ENCODE measurements at regions not wholly inside any gene's neighbourhood (a gene's known extent, or its start where the extent isn't known, plus 50 kb on each side); places are given as distances from the start of the nearest gene placed in this dataset.

DNA sequence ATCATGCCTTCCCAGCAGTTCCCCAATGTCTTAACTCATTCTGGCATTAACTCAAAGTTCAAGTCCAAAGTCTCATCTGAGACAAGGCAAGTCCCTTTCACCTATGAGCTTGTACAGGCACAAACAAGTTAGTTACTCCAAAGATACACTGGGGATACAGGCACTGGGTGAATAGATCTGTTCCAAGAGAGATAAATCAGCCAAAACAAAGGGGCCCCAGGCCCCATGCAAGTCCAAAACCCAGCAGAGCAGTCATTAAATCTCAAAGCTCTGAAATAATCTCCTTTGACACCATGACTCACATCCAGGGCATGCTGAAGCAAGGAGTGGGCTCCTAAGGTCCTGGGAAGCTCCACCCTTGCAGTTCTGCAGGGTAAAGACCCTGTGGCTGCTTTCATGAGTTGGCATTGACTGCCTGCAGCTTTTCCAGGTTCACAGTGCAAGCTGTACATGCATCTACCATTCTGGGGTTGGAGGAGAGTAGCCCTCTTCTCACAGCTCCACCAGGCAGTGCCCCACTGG is 332.2 kb upstream of the KIF2B start:
- in situ Hi-C loops (cut with HindIII; ENCODE audit: low pct_ligation_motif_present, low sequenced_read_pairs) = no loop called here
- no peak overlapping the region for H3K4me3 ChIP-seq (ENCODE audit: low read depth, low read length)
- DNase-seq = no peak
- H3K27me3 ChIP-seq (replicated peaks) = no peaks in the 10 kb centered on the region
- no peak overlapping the region for H3K27ac ChIP-seq
- no peaks in the 10 kb centered on the region for H3K36me3 ChIP-seq (replicated peaks)
- TF ChIP-seq, protein P1, sequence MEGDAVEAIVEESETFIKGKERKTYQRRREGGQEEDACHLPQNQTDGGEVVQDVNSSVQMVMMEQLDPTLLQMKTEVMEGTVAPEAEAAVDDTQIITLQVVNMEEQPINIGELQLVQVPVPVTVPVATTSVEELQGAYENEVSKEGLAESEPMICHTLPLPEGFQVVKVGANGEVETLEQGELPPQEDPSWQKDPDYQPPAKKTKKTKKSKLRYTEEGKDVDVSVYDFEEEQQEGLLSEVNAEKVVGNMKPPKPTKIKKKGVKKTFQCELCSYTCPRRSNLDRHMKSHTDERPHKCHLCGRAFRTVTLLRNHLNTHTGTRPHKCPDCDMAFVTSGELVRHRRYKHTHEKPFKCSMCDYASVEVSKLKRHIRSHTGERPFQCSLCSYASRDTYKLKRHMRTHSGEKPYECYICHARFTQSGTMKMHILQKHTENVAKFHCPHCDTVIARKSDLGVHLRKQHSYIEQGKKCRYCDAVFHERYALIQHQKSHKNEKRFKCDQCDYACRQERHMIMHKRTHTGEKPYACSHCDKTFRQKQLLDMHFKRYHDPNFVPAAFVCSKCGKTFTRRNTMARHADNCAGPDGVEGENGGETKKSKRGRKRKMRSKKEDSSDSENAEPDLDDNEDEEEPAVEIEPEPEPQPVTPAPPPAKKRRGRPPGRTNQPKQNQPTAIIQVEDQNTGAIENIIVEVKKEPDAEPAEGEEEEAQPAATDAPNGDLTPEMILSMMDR (IDR thresholded peaks at IDR 0.05; ENCODE audit: low read depth, low read length, missing control alignments) = no peak

GRCh38 chr17:53483704-53484103 is 339.0 kb upstream of the KIF2B start:
- TF ChIP-seq, protein P1 (IDR thresholded peaks at IDR 0.05; ENCODE audit: low read depth, low read length, missing control alignments) = no peak
- H3K27me3 ChIP-seq (replicated peaks) = no peaks in the 10 kb centered on the region
- no peaks in the 10 kb centered on the region for H3K36me3 ChIP-seq (replicated peaks)
- no peak for DNase-seq
- H3K27ac ChIP-seq = no peak overlapping the region
- no peak overlapping the region for H3K4me3 ChIP-seq (ENCODE audit: low read depth, low read length)
- in situ Hi-C loops (cut with HindIII; ENCODE audit: low pct_ligation_motif_present, low sequenced_read_pairs) = no loop called here

DNA sequence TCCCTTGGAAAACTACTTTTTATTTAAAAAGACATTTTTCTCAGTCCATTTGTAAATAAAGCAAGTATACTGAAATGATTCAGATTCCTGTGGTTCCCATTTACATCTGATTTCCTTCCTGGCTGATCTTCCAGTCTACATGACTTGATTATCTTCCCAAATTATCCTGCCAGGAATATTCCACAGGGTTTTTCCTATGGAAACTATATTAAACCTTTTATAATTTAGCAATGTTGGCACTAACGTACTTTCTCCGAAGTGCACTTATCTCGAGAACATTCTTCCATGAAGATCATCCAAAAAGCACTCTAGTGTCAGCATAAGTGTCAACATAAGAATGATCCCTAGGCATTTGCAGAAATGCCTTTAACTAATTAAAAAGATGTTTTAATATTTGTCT is 347.7 kb upstream of the KIF2B start:
- H3K4me3 ChIP-seq (ENCODE audit: low read depth, low read length) = no peak overlapping the region
- DNase-seq = no peak
- no peaks in the 10 kb centered on the region for H3K36me3 ChIP-seq (replicated peaks)
- H3K27me3 ChIP-seq (replicated peaks) = no peaks in the 10 kb centered on the region
- in situ Hi-C loops (cut with HindIII; ENCODE audit: low pct_ligation_motif_present, low sequenced_read_pairs) = no loop called here
- TF ChIP-seq, protein P1 (IDR thresholded peaks at IDR 0.05; ENCODE audit: low read depth, low read length, missing control alignments) = no peak
- no peak overlapping the region for H3K27ac ChIP-seq

GRCh38 chr17:53472586-53472985 is 350.1 kb upstream of the KIF2B start:
- Histone ChIP-seq H3K27ac (no peak overlapping the region), H3K4me3 (ENCODE audit: low read depth, low read length) (no peak overlapping the region), H3K36me3 (replicated peaks) (no peaks in the 10 kb centered on the region), H3K27me3 (replicated peaks) (no peaks in the 10 kb centered on the region)
- in situ Hi-C loops (cut with HindIII; ENCODE audit: low pct_ligation_motif_present, low sequenced_read_pairs) = no loop called here
- TF ChIP-seq, protein P1 (IDR thresholded peaks at IDR 0.05; ENCODE audit: low read depth, low read length, missing control alignments) = no peak
- DNase-seq = no peak

DNA sequence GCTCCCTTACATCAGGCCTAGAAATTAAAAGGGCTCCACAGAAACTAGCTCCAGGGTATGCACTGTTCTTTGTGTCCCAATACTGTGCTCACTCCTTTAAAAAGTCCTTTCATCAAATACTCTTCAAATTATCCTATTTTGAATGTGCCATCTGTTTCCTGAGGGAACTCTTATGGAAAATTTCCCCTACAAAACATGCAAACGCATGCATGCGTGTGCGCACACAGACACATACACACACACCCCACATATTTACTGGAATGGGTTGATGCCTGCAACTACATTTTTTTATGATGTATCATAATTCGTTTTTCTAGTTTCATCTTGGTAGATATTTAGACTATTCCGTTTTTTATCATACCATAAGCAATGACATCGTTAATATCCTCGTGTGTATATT is 351.2 kb upstream of the KIF2B start:
- in situ Hi-C loops (cut with HindIII; ENCODE audit: low pct_ligation_motif_present, low sequenced_read_pairs) = no loop called here
- Histone ChIP-seq H3K4me3 (ENCODE audit: low read depth, low read length) (no peak overlapping the region), H3K27ac (no peak overlapping the region), H3K36me3 (replicated peaks) (no peaks in the 10 kb centered on the region), H3K27me3 (replicated peaks) (no peaks in the 10 kb centered on the region)
- TF ChIP-seq, protein P1 (IDR thresholded peaks at IDR 0.05; ENCODE audit: low read depth, low read length, missing control alignments) = no peak
- DNase-seq = no peak

DNA sequence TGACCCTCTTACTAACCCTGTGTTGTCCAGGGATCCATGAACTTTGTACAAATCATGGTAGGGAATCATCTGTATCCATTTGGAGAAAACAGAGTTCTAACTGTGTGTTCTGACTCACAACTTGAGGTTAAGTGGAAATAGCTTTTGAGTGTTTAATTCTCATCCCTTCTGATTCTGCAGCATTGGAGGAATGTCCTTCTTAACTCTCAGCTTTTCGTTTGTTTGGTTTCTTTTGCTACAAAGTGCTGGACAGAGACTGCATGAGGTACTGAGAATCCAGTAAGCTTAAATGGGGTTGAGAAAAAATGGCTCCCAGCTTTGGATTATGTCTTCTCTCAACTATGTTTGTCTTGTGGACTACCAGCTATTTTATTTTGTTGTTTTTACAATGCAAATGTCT is 352.1 kb upstream of the KIF2B start:
- Histone ChIP-seq H3K27me3 (replicated peaks) (no peaks in the 10 kb centered on the region), H3K36me3 (replicated peaks) (no peaks in the 10 kb centered on the region), H3K27ac (no peak overlapping the region), H3K4me3 (ENCODE audit: low read depth, low read length) (no peak overlapping the region)
- TF ChIP-seq, protein P1 (IDR thresholded peaks at IDR 0.05; ENCODE audit: low read depth, low read length, missing control alignments) = no peak
- in situ Hi-C loops (cut with HindIII; ENCODE audit: low pct_ligation_motif_present, low sequenced_read_pairs) = no loop called here
- DNase-seq = no peak
